Smooth muscle cell (in vitro differentiated cells): ENCODE measurements at regions not wholly inside any gene's neighbourhood (a gene's known extent, or its start where the extent isn't known, plus 50 kb on each side); places are given as distances from the start of the nearest gene placed in this dataset.

ENCODE experiments used
- DNase-seq: peaks from one replicate; lab custom pipeline; 2025; ENCODE audit not compliant: unreplicated experiment; lab: John Stamatoyannopoulos, UW
- H2AFZ ChIP-seq: fragments of 200-600 bp; sonication (generic); 2 replicates; pipeline ENCODE4 v1.6.0; 2016; ENCODE audit warnings: antibody characterized with exemption, low read depth, mild to moderate bottlenecking
- H3F3A ChIP-seq: fragments of 200-600 bp; sonication (generic); 2 replicates; pipeline ENCODE4 v1.6.0; 2017; ENCODE audit warnings: antibody characterized with exemption, low read depth
- H3K27ac ChIP-seq: fragments of 200-600 bp; sonication (generic); 2 replicates; pipeline ENCODE4 v1.5.1; 2016; ENCODE audit warnings: low read depth, mild to moderate bottlenecking
- H3K27me3 ChIP-seq: fragments of 200-600 bp; sonication (generic); 2 replicates; pipeline ENCODE4 v1.6.1; 2016; ENCODE audit warnings: low read depth, mild to moderate bottlenecking
- H3K36me3 ChIP-seq: fragments of 200-600 bp; sonication (generic); 2 replicates; pipeline ENCODE4 v1.5.1; 2016; ENCODE audit warnings: low read depth
- H3K4me1 ChIP-seq: fragments of 200-600 bp; sonication (generic); 2 replicates; pipeline ENCODE4 v1.5.1; 2016; ENCODE audit warnings: low read depth
- H3K4me2 ChIP-seq: fragments of 200-600 bp; sonication (generic); 2 replicates; pipeline ENCODE4 v1.6.0; 2016; ENCODE audit warnings: mild to moderate bottlenecking
- H3K4me3 ChIP-seq: fragments of 200-600 bp; sonication (generic); 2 replicates; pipeline ENCODE4 v1.5.1; 2016; ENCODE audit warnings: mild to moderate bottlenecking
- H3K79me2 ChIP-seq: fragments of 200-600 bp; sonication (generic); 2 replicates; pipeline ENCODE4 v1.6.0; 2016; ENCODE audit warnings: low read depth, mild to moderate bottlenecking
- H3K9ac ChIP-seq: fragments of 200-600 bp; sonication (generic); 2 replicates; pipeline ENCODE4 v1.6.0; 2016; ENCODE audit warnings: low read depth
- H3K9me3 ChIP-seq: fragments of 200-600 bp; sonication (generic); replicated peaks from 2 replicates; pipeline ENCODE4 v1.5.1; 2016; ENCODE audit warnings: low read depth
- H4K20me1 ChIP-seq: fragments of 200-600 bp; sonication (generic); 2 replicates; pipeline ENCODE4 v1.6.0; 2016; ENCODE audit warnings: low read depth
- CTCF ChIP-seq: fragments of 200-600 bp; sonication (generic); IDR thresholded peaks from 2 replicates; pipeline ENCODE4 v1.5.1; 2017; ENCODE audit warnings: borderline replicate concordance, mild to moderate bottlenecking, antibody characterized with exemption; ENCODE audit not compliant: insufficient read depth, poor library complexity, severe bottlenecking
- WGBS: methylation state at CpG from one replicate; pipeline ENCODE4 v1.1.7; 2016; ENCODE audit warnings: low lambda C conversion rate; 5-methylcytosine and 5-hydroxymethylcytosine counted together

DNA sequence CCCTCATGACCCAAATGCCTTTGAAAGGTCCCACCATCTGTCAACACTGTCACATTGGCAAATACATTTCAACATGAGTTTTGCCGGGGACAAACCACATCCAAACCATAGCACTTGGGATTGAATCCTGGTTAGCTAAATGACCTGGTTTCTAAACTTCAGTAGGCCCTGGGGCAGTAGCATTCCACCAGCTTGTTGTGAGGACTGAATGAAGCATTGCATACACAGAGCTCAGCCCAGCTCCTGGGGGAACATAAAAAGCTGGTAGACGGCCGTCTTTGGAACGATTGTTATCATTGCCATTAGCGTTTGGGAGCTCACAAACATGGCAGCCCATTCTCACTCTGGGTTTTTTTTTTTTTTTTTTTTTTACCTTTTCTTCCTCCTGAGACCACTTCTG is 57.5 kb upstream of the CXCR4 start:
- no peaks in the 10 kb centered on the region for H3K9me3 ChIP-seq
- H4K20me1 ChIP-seq, result no peaks in the 10 kb centered on the region
- H3K36me3 ChIP-seq, result no peaks in the 10 kb centered on the region
- H3K4me2 ChIP-seq, result no peak overlapping the region
- no peaks in the 10 kb centered on the region for H3K4me1 ChIP-seq
- TF ChIP-seq CTCF, result no peak
- H3K4me3 ChIP-seq, result no peak overlapping the region
- H3K27ac ChIP-seq, result no peak overlapping the region
- no peaks in the 10 kb centered on the region for H3K79me2 ChIP-seq
- H3K27me3 ChIP-seq, result no peaks in the 10 kb centered on the region
- no peak overlapping the region for H2AFZ ChIP-seq
- no peak for DNase-seq
- 78% methylated on average over 5 of the region's 5 CpGs for WGBS
- no peaks in the 10 kb centered on the region for H3F3A ChIP-seq
- H3K9ac ChIP-seq, result no peak overlapping the region

DNA sequence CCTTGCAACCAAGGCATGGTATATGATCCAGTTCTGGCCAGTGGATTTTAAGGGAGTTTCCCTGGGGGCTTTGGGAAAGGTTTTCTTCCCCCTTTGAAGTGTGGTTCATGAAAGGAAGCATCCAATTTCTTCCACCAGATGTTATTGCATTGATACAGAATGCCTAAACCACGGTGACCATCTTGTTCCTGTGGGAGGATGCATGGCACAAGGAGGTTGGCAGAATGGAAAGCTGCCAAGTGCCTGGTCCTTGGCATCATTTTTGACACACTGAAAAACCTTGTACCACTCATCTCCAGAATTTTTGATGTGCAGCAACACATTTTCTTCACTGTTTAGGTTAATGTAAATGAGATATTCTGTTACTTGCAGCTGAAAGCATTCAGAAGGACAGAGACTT is 55.2 kb upstream of the CXCR4 start:
- TF ChIP-seq CTCF, result no peak
- 95% methylated on average over 1 of the region's 1 CpG for WGBS
- Histone ChIP-seq H3K4me2 (no peak overlapping the region), H3K4me3 (no peak overlapping the region), H3K27ac (no peak overlapping the region), H3K4me1 (peaks cover 7% of the 10 kb centered on the region), H3K36me3 (no peaks in the 10 kb centered on the region), H3K27me3 (no peaks in the 10 kb centered on the region), H3K79me2 (no peaks in the 10 kb centered on the region), H3K9ac (no peak overlapping the region), H2AFZ (no peak overlapping the region), H4K20me1 (no peaks in the 10 kb centered on the region), H3F3A (no peaks in the 10 kb centered on the region), H3K9me3 (no peaks in the 10 kb centered on the region)
- no peak for DNase-seq

GRCh38 chr2:136171223-136171622 is 53.3 kb upstream of the CXCR4 start:
- Histone ChIP-seq H3F3A (no peaks in the 10 kb centered on the region), H2AFZ (no peak overlapping the region), H3K79me2 (no peaks in the 10 kb centered on the region), H3K36me3 (no peaks in the 10 kb centered on the region), H3K9ac (no peak overlapping the region), H3K4me3 (no peak overlapping the region), H3K9me3 (no peaks in the 10 kb centered on the region), H3K4me1 (peaks cover 12% of the 10 kb centered on the region), H3K27me3 (no peaks in the 10 kb centered on the region), H3K4me2 (no peak overlapping the region), H4K20me1 (no peaks in the 10 kb centered on the region), H3K27ac (no peak overlapping the region)
- no peak for DNase-seq
- 99% methylated on average over 4 of the region's 4 CpGs for WGBS
- no peak for TF ChIP-seq CTCF

- Histone ChIP-seq H3K27ac (no peak overlapping the region), H3K4me3 (no peak overlapping the region), H3K4me2 (no peak overlapping the region), H3K4me1 (peaks cover 12% of the 10 kb centered on the region), H3K36me3 (no peaks in the 10 kb centered on the region), H4K20me1 (no peaks in the 10 kb centered on the region), H3F3A (no peaks in the 10 kb centered on the region), H3K27me3 (no peaks in the 10 kb centered on the region), H2AFZ (no peak overlapping the region), H3K9ac (no peak overlapping the region), H3K9me3 (no peaks in the 10 kb centered on the region), H3K79me2 (no peaks in the 10 kb centered on the region)
- TF ChIP-seq CTCF, result no peak
- DNase-seq, result no peak
- WGBS, result 69% methylated on average over 5 of the region's 5 CpGs
Observed at GRCh38 chr2:136168720-136169119, 50.8 kb upstream of the CXCR4 start.
